GM12801 (cell line): ENCODE measurements at regions not wholly inside any gene's neighbourhood (a gene's known extent, or its start where the extent isn't known, plus 50 kb on each side); places are given as distances from the start of the nearest gene placed in this dataset.

ENCODE experiments used
- TF ChIP-seq, protein P1 (sequence below): IDR thresholded peaks from one replicate; pipeline ENCODE4 v1.5.1; 2011; ENCODE audit warnings: control low read depth; ENCODE audit not compliant: insufficient read length; ENCODE audit errors: extremely low read depth

DNA sequence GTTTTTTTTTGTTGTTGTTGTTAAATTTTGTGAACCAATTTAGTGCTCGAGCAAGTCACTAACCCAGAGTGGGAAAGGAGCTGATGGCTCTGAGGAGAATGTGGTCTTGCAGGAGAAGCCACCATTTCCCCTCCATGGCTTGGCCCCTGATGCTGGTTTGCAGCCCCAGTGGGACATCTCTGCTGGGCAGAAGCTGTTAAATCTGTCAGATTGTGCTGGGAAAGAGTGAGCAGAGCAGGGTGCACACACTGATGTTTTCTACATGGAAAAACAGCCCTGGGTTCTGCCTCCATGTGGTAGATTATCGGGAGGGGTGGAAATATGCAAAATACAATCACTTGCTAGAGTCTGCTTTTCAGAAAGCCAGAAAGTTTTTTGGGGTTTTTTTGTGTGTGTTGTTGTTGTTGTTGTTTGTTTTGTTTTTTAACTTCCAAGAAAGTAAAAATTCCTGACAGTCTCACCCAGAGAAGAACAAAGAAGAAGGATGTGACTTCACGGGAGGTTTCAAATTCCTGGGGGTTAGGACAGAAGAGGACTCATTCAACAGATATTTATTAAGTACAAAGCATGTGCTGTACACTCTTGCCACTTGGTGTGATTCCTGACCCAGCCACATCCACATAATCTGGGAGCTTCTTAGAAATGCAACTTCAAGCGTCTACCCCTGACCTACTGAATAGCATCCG lies 133.7 kb downstream of the FOXB1 start:
- TF ChIP-seq, protein P1, sequence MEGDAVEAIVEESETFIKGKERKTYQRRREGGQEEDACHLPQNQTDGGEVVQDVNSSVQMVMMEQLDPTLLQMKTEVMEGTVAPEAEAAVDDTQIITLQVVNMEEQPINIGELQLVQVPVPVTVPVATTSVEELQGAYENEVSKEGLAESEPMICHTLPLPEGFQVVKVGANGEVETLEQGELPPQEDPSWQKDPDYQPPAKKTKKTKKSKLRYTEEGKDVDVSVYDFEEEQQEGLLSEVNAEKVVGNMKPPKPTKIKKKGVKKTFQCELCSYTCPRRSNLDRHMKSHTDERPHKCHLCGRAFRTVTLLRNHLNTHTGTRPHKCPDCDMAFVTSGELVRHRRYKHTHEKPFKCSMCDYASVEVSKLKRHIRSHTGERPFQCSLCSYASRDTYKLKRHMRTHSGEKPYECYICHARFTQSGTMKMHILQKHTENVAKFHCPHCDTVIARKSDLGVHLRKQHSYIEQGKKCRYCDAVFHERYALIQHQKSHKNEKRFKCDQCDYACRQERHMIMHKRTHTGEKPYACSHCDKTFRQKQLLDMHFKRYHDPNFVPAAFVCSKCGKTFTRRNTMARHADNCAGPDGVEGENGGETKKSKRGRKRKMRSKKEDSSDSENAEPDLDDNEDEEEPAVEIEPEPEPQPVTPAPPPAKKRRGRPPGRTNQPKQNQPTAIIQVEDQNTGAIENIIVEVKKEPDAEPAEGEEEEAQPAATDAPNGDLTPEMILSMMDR, result no peak

DNA sequence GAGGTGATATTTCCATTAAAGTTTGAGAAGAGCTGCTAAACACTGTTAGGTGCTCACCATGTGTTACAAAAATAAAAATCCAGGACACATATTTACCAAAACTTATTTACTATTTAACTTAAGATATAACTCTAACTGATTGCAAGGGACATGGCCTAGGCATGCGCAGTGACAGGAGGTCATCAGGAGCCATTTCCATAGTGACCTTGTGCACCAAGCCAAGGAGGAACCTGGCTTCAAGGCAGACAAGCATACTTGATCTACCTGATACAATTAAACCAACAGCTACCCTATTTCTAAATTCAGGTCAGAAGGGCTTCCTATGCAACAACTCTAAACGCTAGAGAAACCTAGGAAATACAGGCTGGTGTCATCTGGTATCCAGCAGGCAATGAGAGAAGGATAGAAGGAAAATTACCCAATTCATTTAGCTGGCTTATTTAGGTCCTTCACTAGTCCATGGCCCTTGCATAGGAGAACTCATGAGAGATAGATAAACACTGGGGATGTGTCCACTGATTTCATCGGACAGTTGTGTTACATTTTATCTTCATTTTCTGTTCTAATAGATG lies 134.4 kb downstream of the FOXB1 start:
- TF ChIP-seq, protein P1, result no peak

DNA sequence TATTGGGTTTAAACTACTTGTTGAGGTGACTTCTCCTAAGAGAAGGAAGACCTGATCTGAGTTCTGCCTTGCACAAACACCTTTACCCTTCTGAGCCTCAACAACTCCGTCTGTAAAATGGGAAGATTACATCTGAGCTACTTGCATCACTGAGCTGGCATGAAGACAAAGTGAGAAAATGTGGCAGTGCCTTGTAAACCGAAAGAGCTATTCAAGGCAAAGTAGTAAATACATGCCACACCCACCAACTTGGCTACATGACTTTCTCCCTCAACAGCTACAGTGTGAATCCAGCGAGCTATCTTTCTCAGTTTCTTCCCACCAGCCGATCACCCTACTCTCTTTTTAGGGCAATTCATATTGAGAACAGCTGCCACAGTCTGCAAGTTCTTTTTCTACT lies 148.3 kb downstream of the FOXB1 start:
- TF ChIP-seq, protein P1, result no peak

DNA sequence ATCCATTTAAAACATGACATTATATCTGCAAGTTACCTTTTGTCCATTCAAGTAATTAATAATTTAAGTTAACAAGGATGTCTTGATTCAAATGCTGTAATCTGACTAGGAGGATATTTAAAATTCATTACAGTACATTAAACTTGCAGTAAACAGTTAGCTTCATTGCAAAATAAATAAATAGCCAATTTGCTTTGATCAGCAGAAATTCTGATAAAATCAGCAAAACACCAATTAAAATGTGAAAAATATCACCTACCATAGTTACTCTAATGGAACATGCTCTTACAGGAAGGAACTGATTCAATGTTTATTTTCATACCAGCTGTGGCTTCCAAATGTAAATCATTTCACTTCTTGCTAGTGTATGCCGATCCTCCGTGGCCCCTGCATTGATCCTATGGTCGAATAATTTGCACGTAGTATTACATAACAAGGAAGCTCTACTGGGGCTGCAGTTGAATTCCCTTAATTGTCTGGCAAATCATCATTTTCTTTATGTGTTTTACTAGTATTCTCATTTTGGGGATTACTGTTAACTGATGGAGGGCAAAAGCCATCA lies 150.7 kb downstream of the FOXB1 start:
- TF ChIP-seq, protein P1, result no peak

DNA sequence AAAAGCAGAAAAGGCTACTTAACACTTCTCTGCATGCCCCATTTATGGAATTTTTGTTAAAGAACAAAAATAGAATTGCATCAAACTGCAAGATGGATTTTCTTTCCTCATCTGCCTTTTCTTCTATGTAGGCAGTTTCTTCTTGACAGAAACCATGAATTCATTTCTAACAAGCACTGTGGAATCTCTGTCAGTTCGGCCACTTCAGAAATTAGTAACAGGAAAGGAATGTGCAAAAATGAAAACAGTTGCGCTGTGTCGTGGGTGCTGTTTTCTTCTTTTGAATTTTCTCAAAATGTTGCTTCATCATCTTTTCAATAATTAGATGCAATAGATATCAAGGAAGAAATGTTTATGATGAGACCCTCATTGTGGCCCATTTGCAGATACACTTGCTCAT lies 151.6 kb downstream of the FOXB1 start:
- TF ChIP-seq, protein P1, result no peak

DNA sequence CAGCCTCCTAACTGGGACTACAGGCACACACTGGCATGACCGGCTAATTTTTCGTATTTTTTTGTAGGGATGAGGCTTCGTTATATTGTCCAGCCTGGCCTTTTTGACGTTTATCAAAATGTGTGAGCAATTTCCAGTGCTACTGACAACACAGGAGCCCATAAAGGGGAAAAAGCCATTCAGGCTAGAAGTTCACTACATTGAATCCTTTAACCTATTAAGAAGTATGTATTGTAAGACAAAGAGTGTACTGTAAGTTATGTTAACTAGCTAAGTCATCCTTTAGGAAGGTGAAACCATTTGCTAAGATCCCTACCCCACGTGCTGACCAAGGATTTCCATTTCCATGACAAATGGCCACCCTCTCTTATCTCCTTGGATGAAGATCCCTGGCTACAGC lies 156.8 kb downstream of the FOXB1 start:
- TF ChIP-seq, protein P1, result no peak

DNA sequence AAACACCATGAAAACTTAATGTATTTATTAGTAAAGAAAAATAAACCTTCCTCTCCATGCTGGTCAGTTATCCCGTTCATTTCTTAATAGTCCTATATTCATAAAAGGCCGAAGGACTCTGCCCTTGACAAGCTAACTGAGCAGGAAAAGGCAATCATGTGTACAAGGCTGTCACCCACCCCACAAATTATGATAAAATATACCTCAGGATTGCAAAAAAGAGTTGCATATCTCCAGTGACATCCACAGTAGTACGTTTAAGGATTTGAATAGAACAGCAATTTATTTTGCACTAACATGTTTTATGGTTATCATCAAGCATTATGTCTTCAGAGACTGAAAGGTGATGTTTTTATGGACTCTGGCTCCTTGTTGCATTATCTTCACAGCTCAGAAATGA lies 157.6 kb downstream of the FOXB1 start:
- TF ChIP-seq, protein P1, result no peak
